A204.1 (cell line): ENCODE measurements at regions not wholly inside any gene's neighbourhood (a gene's known extent, or its start where the extent isn't known, plus 50 kb on each side); places are given as distances from the start of the nearest gene placed in this dataset.

Experiments used
- FAIRE-seq: peaks from 2 replicates; lab custom pipeline; 2012; peaks lifted over from hg19 to GRCh38; lab: Jason Lieb, UNC

DNA sequence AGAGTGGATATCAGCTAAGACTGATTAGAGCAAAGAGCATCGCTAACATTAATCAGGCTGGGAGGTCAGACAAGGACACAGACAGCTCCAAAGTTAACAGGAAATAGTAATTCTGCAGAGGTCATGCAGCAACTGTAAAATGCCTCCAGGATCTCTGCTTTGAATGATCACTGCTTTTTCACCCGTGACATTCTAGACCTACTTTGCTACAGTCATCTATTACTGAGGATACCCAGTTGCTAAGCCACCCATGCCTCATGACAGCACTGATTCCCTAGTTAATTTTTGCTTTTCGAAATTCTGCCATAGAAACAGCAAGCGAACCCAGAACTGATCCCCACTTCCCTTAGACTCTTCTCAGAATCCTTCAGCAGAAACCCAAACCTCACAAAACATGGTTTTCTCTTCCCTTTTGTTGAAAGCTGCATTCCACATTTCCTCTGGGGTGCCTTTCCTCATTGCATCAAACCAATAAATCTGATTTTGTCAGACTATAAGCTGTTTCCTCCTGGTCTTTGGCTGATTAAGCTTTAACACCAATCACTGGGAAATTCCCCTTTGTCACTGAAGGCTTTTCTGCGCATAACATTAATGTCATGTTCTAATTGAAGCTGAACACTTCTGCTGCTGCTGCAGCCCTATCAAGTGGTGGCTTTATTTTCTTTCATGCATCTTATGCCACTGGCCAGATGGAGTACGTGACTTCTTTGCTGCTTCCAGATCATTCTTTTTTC, 201.1 kb upstream of the CHD1 start:
- no peak for FAIRE-seq

DNA sequence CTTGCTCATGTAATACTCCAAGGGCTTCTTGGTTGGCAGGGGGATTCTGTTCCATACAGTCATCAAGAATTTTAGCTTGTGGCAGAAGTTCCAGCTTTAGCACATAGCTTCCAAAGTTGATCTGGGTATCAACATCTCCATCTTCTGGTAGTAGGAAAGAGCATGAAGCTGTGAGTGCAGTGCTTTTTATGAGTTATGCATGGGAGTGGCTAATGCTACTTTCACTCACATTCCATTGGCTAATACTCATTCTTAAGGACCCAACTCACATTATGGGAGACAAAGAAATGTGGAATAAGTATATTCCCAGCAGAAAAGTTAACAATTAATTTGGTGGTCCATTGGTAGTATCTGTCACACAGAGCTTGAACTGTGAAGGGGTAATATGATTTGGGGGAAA, 194.2 kb upstream of the CHD1 start:
- no peak for FAIRE-seq

DNA sequence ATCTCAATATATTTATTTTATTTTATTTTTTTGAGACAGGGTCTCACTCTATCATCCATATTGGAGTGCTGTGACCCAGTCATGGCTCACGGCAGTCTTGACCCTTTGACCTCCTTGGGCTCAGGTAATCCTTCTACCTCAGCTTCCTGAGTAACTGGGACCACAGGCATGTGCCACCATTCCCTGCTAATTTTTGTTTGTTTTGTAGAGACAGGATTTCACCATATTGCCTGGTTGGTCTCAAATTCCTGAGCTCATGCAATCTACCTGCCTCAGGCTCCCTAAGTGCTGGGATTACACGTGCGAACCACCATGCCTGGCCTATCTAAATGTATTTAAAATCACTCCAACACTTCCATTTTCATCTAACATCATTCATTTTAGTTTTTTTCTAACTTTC, 190.5 kb upstream of the CHD1 start:
- no peak for FAIRE-seq

DNA sequence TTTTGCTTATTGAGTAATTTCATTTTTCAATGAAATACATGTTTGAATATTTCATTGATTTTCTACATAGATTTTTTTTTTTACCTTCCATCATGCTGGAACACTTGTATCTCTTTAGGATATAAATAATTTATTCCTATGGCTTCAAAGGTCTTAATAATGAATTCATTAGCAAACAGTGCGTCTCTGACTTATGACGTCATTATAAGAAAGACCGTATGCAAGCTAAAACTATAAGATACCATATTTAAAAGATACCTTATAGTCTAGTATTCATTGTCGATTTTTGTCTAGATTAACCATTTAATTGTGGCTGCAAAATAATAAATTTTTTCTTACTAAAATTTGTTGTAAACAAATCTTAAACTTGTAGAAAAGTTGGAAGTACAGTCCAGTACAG, 187.7 kb upstream of the CHD1 start:
- FAIRE-seq, result no peak

DNA sequence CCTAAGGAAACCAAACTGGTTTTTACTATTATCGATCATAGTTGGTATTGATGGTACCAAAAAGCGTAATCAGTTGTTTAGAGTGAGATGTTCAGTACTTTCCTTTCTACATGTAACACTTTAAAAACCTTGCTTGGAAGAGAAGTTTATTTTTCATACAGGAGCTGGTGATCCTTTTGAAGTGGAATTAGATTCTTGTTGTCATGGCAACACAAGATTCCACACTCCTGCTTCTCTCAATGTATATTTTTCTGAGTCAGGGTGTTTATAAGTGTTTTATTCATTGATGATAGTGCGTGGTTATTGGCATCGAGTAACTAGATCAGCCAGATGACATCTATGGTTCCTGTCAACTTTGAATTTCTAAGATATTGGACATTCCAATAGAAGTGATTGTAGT, 181.1 kb upstream of the CHD1 start:
- FAIRE-seq, result no peak

DNA sequence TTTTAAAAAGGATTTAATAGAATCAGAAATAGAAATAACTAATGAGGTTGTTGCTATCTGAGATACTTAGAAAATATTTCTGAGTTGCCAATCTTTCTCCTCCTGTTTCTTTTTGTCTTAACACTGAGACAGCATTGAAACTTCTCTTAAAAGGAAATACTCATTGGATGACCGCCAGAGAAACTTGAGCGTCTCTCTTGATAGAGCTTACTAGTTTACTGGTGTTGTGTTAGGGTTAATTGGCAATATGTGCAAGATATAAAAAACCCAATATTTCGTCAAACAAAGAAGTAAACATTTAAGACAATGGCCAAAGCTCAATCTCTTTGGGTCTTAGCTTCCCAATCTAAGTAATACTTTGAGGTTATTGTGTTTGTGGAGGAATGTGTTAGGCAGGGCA, 176.4 kb upstream of the CHD1 start:
- no peak for FAIRE-seq

DNA sequence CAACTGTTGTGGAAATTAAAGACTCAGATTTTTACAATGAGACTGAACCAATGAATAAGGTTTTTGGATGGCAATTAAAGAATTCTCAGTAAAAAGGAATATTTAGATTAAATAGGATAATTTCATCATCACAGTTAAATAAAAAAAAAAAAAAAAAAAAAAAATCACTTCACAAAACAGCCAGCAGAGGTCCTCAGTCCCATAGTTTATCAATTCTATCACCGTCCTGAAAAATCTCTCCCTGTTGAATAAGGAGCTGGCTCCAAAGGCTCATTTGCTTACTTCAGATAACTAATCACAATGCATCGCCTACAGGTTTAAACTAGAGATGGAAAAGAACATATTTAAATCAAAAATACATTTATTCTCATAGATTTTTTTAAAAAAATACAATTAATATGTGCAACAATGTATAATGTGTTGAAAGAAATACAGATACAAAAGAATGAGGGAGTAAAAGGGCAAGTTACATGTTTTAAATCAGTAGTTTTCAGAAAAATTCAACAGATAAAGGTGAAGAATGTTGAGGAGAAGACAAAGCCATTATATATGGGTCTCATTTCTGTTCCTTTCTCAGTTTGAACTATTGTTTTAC, 175.8 kb upstream of the CHD1 start:
- FAIRE-seq, result peak; percentile 95

DNA sequence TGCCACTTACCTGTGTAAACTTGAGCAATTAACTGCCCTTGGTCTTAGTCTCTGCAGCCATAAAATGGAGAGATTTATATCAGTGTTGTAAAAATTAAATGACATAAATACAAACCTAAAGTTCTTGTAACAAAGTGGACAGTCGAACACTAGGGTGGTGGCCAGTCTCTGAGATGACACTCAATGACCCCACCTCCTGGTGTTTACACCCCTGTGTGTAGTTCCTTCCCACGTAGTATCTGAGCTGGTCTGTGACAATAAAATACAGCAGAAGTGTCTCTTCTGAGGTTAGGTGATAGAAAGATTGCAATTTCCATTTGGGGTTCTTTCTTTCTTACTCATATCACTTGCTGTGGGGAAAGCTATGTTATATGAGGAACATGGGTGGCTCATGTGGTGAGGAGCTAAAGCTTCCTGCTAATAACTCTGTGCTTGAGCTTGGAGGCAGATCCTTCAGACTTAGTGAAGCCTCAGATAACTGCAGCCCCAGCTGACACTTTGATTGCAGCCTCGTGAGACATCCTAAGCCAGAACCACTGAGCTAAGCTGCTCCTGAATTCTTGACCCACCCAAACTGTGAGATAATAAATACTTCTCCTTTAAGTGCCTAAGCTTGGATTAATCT, 173.4 kb upstream of the CHD1 start:
- FAIRE-seq, result no peak

DNA sequence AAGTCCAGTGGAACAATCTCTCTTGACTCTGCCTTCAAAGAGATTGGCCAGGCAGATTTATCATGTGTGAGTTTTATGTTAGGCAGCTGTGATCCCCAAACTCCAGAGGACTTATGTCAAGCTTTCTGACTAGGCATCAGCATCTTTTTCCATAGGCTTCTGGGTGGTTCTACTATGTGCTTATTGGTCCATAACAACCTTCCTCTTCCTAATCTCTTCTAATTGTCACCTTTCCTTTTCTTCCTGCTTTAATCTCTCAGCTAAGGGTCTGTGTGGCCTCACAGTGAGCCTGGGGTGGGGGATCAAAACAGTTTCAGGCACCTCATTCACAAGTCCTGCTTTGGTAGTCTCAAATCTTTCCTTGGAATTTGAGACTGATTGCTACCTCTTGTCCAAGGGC, 170.9 kb upstream of the CHD1 start:
- no peak for FAIRE-seq

DNA sequence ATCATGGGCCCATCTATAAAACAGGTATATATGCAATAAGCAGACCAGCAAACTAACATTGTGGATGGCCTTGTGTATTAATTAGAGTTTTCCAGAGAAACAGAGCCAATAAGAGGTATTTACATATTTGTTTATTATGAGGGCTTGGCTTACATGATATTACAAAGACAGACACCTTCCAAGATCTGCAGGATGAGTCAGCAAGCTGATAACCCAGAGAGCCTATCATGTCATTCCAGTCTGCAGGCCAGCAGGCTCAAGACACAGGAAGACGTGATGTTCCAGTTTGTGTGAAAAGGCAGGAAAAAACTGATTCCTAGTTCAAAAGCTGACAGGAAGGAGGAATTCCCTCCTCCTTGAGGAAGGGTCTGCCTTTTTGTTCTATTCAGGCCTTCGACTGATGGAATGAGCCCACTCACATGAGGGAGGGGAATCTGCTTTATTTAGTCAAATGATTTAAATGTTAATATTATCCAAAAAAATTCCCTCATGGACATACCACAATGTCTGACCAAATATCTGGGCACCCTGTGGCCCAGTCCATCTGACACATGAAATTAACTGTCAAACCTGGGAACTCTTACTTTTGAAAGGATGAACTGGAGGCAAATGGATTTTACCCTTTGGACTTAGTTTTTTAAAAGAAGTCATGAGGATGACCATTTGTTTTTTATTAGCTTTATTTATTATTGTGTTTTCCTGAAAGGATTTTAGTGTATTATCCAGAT, 161.2 kb upstream of the CHD1 start:
- FAIRE-seq, result no peak

DNA sequence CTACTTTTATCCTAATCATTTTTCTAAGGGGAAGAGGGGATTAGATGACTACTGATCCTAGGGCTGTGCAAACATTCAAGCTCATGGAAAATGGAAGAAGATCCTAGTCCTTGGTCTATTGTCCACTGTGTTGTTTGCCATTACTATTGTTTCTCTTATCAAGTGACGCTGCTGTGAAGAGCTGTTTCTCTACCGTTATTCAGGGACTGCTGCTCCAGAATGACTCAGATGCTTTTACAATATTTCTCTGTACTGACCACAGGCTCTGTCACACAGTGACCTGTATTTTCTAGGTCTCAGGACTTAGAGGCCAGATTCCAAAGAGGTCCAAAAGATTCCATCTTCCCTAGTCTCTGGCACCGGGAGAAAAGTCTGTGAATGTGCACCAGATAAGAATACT, 159.5 kb upstream of the CHD1 start:
- no peak for FAIRE-seq

DNA sequence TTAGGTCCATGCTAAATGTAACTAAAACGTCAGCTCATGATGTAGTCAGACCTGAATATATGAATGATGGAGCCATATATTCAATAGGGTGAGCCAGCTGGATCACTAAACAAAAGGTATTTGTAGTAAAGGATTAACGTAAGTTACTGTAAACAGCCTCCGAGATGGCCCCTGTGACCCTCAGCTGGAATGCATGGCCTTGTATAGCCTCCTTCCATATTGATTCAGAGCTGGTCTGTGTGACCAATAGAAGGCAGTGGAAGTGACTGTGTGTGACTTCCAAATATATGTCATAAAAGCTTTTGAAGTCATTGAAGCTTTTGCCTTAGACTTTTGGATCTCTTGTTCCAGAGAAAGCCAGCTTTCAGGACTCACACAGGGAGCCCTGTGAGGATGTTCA, 154.4 kb upstream of the CHD1 start:
- FAIRE-seq, result no peak

DNA sequence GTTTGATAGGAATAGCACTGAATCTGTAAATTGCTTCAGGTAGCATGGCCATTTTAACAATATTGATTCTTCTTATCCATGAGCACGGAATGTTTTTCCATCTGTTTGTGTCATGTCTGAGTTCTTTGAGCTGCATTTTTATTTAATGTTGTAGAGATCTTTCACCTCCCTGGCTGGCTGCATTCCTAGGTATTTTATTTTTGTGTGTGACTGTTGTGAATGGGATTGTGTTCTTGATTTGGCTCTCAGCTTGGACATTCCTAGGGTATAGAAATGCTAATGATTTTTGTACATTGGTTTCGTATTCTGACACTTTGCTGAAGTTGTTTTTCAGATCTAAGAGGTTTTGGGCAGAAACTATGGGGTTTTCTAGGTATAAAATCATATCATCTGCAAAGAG, 152.9 kb upstream of the CHD1 start:
- no peak for FAIRE-seq

DNA sequence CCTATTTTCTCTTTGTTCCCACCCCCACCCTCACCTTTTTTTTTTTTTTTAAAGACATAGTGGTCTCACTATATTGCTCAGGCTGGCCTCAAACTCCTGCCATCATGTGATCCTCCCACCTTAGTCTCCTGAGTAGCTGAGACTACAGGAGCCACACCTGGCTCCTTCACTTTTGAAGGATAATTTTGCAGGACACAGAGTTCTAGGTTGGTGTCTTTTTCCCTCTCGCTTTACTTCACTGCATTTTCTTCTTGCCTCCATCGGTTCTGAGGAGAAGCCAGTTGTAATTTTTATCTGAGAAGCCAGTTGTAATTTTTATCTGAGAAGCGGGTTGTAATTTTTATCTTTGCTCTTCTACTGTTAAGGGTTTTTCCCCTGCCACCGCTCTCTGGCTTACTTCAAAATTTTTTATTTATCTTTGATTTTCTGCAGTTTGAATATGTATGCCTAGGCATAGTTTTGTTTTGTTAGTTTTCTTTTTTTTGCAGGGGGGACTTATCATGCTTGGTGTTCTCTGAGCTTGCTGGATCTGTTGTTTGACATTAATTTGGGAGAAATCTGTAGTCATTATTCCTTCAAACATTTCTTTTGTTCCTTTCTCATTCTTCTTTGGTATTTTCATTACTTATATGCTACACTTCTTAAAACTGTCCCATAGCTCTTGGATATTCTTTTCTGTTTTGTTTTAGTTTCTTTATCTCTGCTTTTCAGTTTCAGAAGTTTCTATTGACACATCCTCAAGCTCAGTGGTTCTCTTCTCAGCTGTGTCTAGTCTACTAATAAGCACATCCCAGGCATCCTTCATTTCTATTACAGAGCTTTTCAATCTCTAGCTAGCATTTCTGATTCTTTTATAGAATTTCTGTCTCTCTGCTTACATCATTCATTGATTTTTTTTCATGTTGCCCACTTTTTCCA, 148.2 kb upstream of the CHD1 start:
- FAIRE-seq, result no peak

DNA sequence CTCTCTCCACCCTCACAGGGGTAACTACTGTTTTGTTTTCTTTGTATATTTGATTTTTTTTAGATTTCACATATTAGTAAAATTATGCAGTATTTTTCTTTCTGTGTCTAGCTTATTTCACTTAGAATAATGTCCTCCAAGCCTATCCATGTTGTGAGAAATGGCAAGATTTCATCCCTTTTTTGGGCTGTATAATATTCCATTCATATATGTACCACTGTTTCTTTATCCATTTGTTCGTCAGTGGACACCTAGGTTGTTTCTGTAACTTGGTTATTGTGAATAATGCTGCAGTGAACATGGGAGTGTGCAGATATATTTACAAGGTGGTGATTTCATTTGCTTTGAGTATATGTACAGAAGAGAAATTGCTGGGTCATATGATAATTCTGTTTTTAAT, 144.0 kb upstream of the CHD1 start:
- no peak for FAIRE-seq

DNA sequence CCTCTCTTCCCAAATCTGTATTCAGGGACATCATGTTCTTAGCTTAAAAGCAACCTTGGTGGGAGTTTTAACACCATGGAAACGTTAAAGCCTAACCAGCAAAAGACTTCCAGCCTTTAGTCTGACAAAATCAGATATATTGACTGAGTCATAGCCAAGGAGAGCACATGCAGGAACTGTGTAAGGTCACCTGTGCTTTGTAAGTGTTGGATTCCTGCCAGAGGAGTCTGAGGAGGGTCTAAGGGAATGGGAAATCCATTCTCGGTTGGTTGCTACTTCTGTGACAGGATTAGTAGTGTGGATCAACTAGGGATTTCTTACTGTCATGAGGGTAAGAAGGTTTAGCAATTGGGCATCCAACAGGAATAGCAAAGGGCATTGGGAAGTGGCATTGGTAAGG, 142.0 kb upstream of the CHD1 start:
- FAIRE-seq, result no peak

DNA sequence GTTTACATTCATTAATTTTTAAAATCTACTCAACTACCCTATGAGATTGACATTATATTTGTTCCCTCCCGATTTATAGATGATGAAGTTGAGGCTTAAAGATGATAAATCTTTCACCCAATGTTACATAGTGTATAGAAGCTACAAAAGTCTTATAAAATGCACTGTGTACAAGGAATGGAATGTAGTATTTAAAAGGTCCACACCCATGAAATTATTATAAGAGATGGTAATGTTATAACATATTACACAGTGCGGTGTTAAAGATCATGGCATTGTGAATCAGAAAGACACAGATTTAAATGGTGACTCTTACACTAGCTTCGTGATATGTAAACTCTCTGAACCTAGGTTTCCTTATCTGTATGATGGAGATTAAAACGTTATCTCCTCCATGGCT, 141.6 kb upstream of the CHD1 start:
- FAIRE-seq, result no peak

DNA sequence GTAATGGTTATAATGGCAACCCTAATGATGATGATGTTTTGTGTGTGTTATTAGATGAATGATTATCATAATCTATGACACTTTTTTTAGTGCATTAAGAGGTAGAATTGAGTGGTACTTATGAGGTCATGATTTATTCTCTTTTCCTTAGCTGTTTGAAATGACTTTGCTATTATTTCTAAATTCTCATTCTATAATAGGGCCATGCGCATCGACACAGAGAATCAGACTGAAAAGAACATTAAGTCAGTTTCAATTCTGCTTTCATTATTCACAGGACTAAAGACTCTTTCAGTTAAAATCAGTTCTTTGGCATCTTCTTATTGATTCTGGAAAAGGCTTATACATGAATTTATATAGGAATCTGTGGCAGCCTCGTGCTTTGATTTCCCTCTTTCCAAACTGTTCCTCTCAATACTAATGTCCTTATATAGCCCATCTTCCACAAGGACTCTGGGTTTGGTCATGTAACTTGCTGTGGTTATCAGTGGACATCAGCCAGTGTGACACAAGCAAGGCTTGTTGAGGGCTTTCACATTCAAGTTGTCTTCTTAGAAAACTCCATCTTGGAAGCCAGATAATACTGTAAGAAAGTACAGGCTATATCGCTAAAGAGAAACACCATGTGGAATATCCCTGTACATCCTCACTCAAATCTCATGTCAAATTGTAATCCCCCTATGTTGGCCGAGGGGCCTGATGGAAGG, 140.3 kb upstream of the CHD1 start:
- FAIRE-seq, result no peak

DNA sequence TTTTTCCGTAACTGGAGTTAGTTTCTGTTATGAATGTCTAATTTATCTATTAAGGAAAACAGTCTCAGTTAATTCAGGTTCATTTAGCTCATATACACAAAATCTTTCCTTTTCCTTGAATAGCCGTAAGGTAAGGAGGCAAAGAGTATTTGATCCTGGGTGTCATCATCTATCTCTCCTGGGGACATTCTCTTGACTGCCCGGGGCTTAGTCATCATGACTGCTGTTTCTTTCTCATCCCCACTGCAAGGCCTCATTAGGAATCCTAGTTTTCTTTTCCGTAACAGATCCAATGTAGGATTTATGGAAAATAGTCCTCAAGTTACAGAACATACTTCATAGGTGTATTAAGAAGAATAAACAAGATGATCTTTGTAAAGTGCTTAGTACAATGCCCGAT, 134.9 kb upstream of the CHD1 start:
- no peak for FAIRE-seq

DNA sequence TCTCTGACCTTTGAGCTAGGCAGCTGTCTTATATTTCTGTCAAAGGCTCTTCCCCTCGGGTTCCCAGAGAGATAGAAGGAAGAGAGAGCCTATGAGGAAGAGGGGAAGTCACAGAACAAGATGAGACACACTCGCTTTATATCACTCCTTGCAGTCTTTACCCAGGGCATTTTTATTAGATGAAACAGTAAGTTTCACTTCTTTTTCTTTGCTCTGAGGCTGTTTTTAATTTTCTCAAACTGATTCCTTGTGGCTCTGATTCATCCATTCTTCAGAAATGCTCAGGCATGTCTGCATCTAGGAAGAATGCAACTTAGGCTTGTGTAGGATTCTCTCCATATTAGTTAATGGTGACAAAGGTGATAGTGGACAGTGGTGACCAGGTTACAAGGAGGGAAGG, 132.9 kb upstream of the CHD1 start:
- no peak for FAIRE-seq

DNA sequence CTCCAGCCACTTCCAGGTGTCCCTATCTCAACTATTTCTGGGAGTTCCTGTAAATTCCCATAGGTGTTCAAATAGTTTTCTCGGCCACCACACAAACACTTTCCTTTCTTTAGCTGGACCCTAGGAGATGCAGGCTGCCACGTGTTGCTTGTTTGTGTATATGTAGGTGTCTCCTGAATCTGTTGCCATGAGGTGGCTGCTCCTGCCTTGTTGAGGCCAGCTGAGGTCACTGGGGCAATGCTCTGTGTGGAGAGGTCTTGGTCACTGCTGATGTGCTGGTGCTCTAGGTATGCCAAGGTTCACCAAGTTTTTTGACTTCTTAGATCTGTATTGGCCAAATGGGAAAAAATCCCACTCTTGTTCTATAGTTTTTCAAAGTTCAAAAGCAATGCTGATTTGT, 132.5 kb upstream of the CHD1 start:
- FAIRE-seq, result no peak
